Neural cell (in vitro differentiated cells): ENCODE measurements at regions not wholly inside any gene's neighbourhood (a gene's known extent, or its start where the extent isn't known, plus 50 kb on each side); places are given as distances from the start of the nearest gene placed in this dataset.

Experiments
- H2AFZ ChIP-seq: fragments of 200-600, 300-800 bp; sonication (generic), shearing (Covaris generic); 2 replicates; pipeline ENCODE4 v1.6.0; 2014; ENCODE audit warnings: low read depth, mild to moderate bottlenecking, antibody characterized with exemption, low read length, moderate library complexity
- H3F3A ChIP-seq: fragments of 200-600 bp; shearing (Covaris generic); 2 replicates; pipeline ENCODE4 v1.6.1; 2016; ENCODE audit warnings: mild to moderate bottlenecking, moderate library complexity, mixed read lengths, antibody characterized with exemption, low read length; ENCODE audit not compliant: insufficient read depth, poor library complexity, severe bottlenecking
- H3K27ac ChIP-seq: fragments of 200-600, 300-800 bp; sonication (generic), shearing (Covaris generic); 2 replicates; pipeline ENCODE4 v1.5.1; 2014; ENCODE audit warnings: mild to moderate bottlenecking, low read length, moderate library complexity
- H3K27me3 ChIP-seq: fragments of 300-800, 200-600 bp; sonication (generic), shearing (Covaris generic); 2 replicates; pipeline ENCODE4 v1.6.0; 2014; ENCODE audit warnings: mild to moderate bottlenecking, low read depth, low read length, moderate library complexity; ENCODE audit not compliant: insufficient read depth
- H3K36me3 ChIP-seq: fragments of 300-800, 200-600 bp; sonication (generic), shearing (Covaris generic); 2 replicates; pipeline ENCODE4 v1.5.1; 2014; ENCODE audit warnings: mild to moderate bottlenecking, antibody characterized with exemption, low read length, moderate library complexity; ENCODE audit not compliant: insufficient read depth
- H3K4me2 ChIP-seq: fragments of 300-800, 200-600 bp; sonication (generic), shearing (Covaris generic); 2 replicates; pipeline ENCODE4 v1.6.0; 2014; ENCODE audit warnings: mild to moderate bottlenecking, low read length
- H3K4me3 ChIP-seq: fragments of 300-800, 200-600 bp; sonication (generic), shearing (Covaris generic); 2 replicates; pipeline ENCODE4 v1.5.1; 2014; ENCODE audit warnings: mild to moderate bottlenecking, low read length, moderate library complexity
- H3K79me2 ChIP-seq: fragments of 200-600 bp; shearing (Covaris generic); replicated peaks from 2 replicates; pipeline ENCODE4 v1.6.0; 2014; ENCODE audit warnings: mild to moderate bottlenecking, low read length, moderate library complexity; ENCODE audit not compliant: insufficient read depth
- H3K9ac ChIP-seq: fragments of 300-800, 200-600 bp; sonication (generic), shearing (Covaris generic); 2 replicates; pipeline ENCODE4 v1.6.1; 2016; ENCODE audit warnings: mild to moderate bottlenecking, low read length, mixed read lengths
- H3K9me2 ChIP-seq: fragments of 200-600 bp; shearing (Covaris generic); 2 replicates; pipeline ENCODE4 v1.6.1; 2016; ENCODE audit warnings: mild to moderate bottlenecking, low read length, mixed read lengths; ENCODE audit not compliant: insufficient read depth
- H3K9me3 ChIP-seq: fragments of 200-600, 300-800 bp; sonication (generic), shearing (Covaris generic); 2 replicates; pipeline ENCODE4 v1.6.1; 2016; ENCODE audit warnings: mild to moderate bottlenecking, mixed run types, low read length, moderate library complexity, mixed read lengths
- H4K20me1 ChIP-seq: fragments of 200-600 bp; shearing (Covaris generic); 2 replicates; pipeline ENCODE4 v1.6.1; 2016; ENCODE audit warnings: mild to moderate bottlenecking, mixed run types; ENCODE audit not compliant: insufficient read depth
- CTCF ChIP-seq: fragments of 450-650 bp; IDR thresholded peaks from 2 replicates; pipeline ENCODE4 v1.5.1; 2014; ENCODE audit warnings: antibody characterized with exemption, mild to moderate bottlenecking, moderate library complexity; ENCODE audit not compliant: poor library complexity, severe bottlenecking
- EP300 ChIP-seq: fragments of 450-650 bp; conservative IDR thresholded peaks from 2 replicates; pipeline ENCODE4 v1.6.1; 2014; ENCODE audit warnings: antibody characterized with exemption, mild to moderate bottlenecking, moderate library complexity; ENCODE audit not compliant: poor library complexity, severe bottlenecking
- EZH2 ChIP-seq: fragments of 200-600, 300-800 bp; shearing (Covaris generic), sonication (generic); IDR thresholded peaks from 2 replicates; pipeline ENCODE4 v1.6.1; 2014; ENCODE audit warnings: antibody characterized with exemption, low read length, borderline replicate concordance, mild to moderate bottlenecking; ENCODE audit not compliant: insufficient read depth, poor library complexity, severe bottlenecking
- MXI1 ChIP-seq: fragments of 450-650 bp; conservative IDR thresholded peaks from 2 replicates; pipeline ENCODE4 v1.6.1; 2014; ENCODE audit warnings: antibody characterized with exemption, mild to moderate bottlenecking; ENCODE audit not compliant: poor library complexity, severe bottlenecking
- POLR2AphosphoS5 ChIP-seq: IDR thresholded peaks from 2 replicates; pipeline ENCODE4 v1.6.1; 2012
- RAD21 ChIP-seq: fragments of 450-650 bp; conservative IDR thresholded peaks from 2 replicates; pipeline ENCODE4 v1.6.1; 2014; ENCODE audit warnings: antibody characterized with exemption, mild to moderate bottlenecking, moderate library complexity
- REST ChIP-seq: IDR thresholded peaks from 2 replicates; pipeline ENCODE4 v1.6.1; 2012; ENCODE audit warnings: borderline replicate concordance
- SMC3 ChIP-seq: fragments of 450-650 bp; conservative IDR thresholded peaks from 2 replicates; pipeline ENCODE4 v1.6.1; 2014; ENCODE audit warnings: antibody characterized with exemption, mild to moderate bottlenecking, moderate library complexity; ENCODE audit not compliant: poor library complexity
- TAF1 ChIP-seq: IDR thresholded peaks from 2 replicates; pipeline ENCODE4 v1.6.1; 2012; ENCODE audit warnings: low read depth

- H3K4me3 ChIP-seq = no peak overlapping the region
- H3K9me2 ChIP-seq = no peaks in the 10 kb centered on the region
- no peak overlapping the region for H2AFZ ChIP-seq
- no peaks in the 10 kb centered on the region for H4K20me1 ChIP-seq
- no peaks in the 10 kb centered on the region for H3K27me3 ChIP-seq
- no peak for TF ChIP-seq RAD21
- no peak for TF ChIP-seq MXI1
- TF ChIP-seq REST = no peak
- TF ChIP-seq TAF1 = no peak
- no peak for TF ChIP-seq POLR2AphosphoS5
- TF ChIP-seq CTCF = no peak
- no peak for TF ChIP-seq EP300
- no peak for TF ChIP-seq EZH2
- no peak for TF ChIP-seq SMC3
- H3K36me3 ChIP-seq = no peaks in the 10 kb centered on the region
- no peak overlapping the region for H3K4me2 ChIP-seq
- H3K27ac ChIP-seq = no peak overlapping the region
- no peak overlapping the region for H3K9ac ChIP-seq
- H3F3A ChIP-seq = no peaks in the 10 kb centered on the region
- H3K9me3 ChIP-seq = no peaks in the 10 kb centered on the region
- H3K79me2 ChIP-seq = no peaks in the 10 kb centered on the region
Observed at GRCh38 chr5:111580956-111581355, 68.6 kb upstream of the STARD4 start.

- Histone ChIP-seq H3K27me3 (no peaks in the 10 kb centered on the region), H3F3A (no peaks in the 10 kb centered on the region), H3K4me2 (no peak overlapping the region), H4K20me1 (no peaks in the 10 kb centered on the region), H3K4me3 (no peak overlapping the region), H3K9ac (no peak overlapping the region), H3K36me3 (no peaks in the 10 kb centered on the region), H3K79me2 (no peaks in the 10 kb centered on the region), H2AFZ (no peak overlapping the region), H3K9me2 (no peaks in the 10 kb centered on the region), H3K9me3 (no peaks in the 10 kb centered on the region), H3K27ac (no peak overlapping the region)
- TF ChIP-seq CTCF (no peak), EZH2 (no peak), RAD21 (no peak), POLR2AphosphoS5 (no peak), SMC3 (no peak), EP300 (no peak), REST (no peak), TAF1 (no peak), MXI1 (no peak)
Observed at GRCh38 chr5:111574311-111574710, 62.0 kb upstream of the STARD4 start.
